H9 (cell line): ENCODE measurements at regions not wholly inside any gene's neighbourhood (a gene's known extent, or its start where the extent isn't known, plus 50 kb on each side); places are given as distances from the start of the nearest gene placed in this dataset.

Experiments used
- DNase-seq: peaks from one replicate; pipeline ENCODE4 v3.0.0-alpha.2; 2017
- H2AFZ ChIP-seq: one replicate; pipeline ENCODE4 v1.6.1; 2013; ENCODE audit warnings: mild to moderate bottlenecking, low read length, control low read depth, moderate library complexity
- H2AK5ac ChIP-seq: 2 replicates; pipeline ENCODE4 v1.6.1; 2013; ENCODE audit warnings: low read length, control low read depth, mixed read lengths; ENCODE audit not compliant: insufficient read length
- H2BK120ac ChIP-seq: one replicate; pipeline ENCODE4 v1.6.1; 2013; ENCODE audit warnings: low read depth, mild to moderate bottlenecking, low read length, control low read depth, inconsistent platforms; ENCODE audit not compliant: poor library complexity, severe bottlenecking
- H2BK12ac ChIP-seq: 2 replicates; pipeline ENCODE4 v1.6.1; 2013; ENCODE audit warnings: low read length, control low read depth, mixed read lengths, low read depth; ENCODE audit not compliant: insufficient read length
- H2BK15ac ChIP-seq: 2 replicates; pipeline ENCODE4 v1.6.1; 2013; ENCODE audit warnings: low read depth, low read length, control low read depth
- H2BK20ac ChIP-seq: one replicate; pipeline ENCODE4 v1.6.1; 2013; ENCODE audit warnings: low read depth, mild to moderate bottlenecking, low read length, control low read depth, inconsistent platforms; ENCODE audit not compliant: poor library complexity, severe bottlenecking
- H2BK5ac ChIP-seq: 2 replicates; pipeline ENCODE4 v1.6.1; 2013; ENCODE audit warnings: low read length, control low read depth, mixed read lengths; ENCODE audit not compliant: insufficient read length
- H3K14ac ChIP-seq: 2 replicates; pipeline ENCODE4 v1.6.1; 2013; ENCODE audit warnings: low read length, control low read depth; ENCODE audit not compliant: insufficient read depth
- H3K18ac ChIP-seq: 2 replicates; pipeline ENCODE4 v1.6.1; 2013; ENCODE audit warnings: low read depth, mild to moderate bottlenecking, mixed read lengths, low read length, control low read depth; ENCODE audit not compliant: insufficient read length
- H3K23ac ChIP-seq: 2 replicates; pipeline ENCODE4 v1.6.1; 2013; ENCODE audit warnings: low read length, control low read depth, mixed read lengths, low read depth; ENCODE audit not compliant: insufficient read length
- H3K23me2 ChIP-seq: 2 replicates; pipeline ENCODE4 v1.6.1; 2013; ENCODE audit warnings: low read depth, mild to moderate bottlenecking, mixed read lengths, low read length, control low read depth; ENCODE audit not compliant: insufficient read length, poor library complexity, severe bottlenecking
- H3K27ac ChIP-seq: 2 replicates; pipeline ENCODE4 v1.5.1; 2013; ENCODE audit warnings: low read length, control low read depth, mixed read lengths, low read depth; ENCODE audit not compliant: insufficient read length
- H3K27me3 ChIP-seq: 2 replicates; pipeline ENCODE4 v1.6.1; 2013; ENCODE audit warnings: low read length, control low read depth, inconsistent platforms; ENCODE audit not compliant: insufficient read depth
- H3K4ac ChIP-seq: 2 replicates; pipeline ENCODE4 v1.6.1; 2013; ENCODE audit warnings: low read depth, mild to moderate bottlenecking, control low read depth, inconsistent platforms, low read length, moderate library complexity
- H3K4me1 ChIP-seq: 2 replicates; pipeline ENCODE4 v1.6.1; 2013; ENCODE audit warnings: low read length, control low read depth, inconsistent platforms; ENCODE audit not compliant: insufficient read depth
- H3K4me2 ChIP-seq: 2 replicates; pipeline ENCODE4 v1.6.1; 2013; ENCODE audit warnings: low read length, control low read depth, mixed read lengths; ENCODE audit not compliant: insufficient read length, insufficient read depth
- H3K56ac ChIP-seq: 2 replicates; pipeline ENCODE4 v1.6.1; 2013; ENCODE audit warnings: low read depth, mild to moderate bottlenecking, mixed read lengths, low read length, control low read depth; ENCODE audit not compliant: insufficient read length
- H3K79me1 ChIP-seq: 2 replicates; pipeline ENCODE4 v1.6.1; 2013; ENCODE audit warnings: low read depth, mild to moderate bottlenecking, moderate library complexity, low read length, control low read depth, inconsistent platforms; ENCODE audit not compliant: insufficient read depth, poor library complexity, severe bottlenecking
- H3K79me2 ChIP-seq: 2 replicates; pipeline ENCODE4 v1.6.1; 2013; ENCODE audit warnings: low read length, control low read depth, inconsistent platforms; ENCODE audit not compliant: insufficient read depth
- H3K9ac ChIP-seq: 2 replicates; pipeline ENCODE4 v1.6.1; 2013; ENCODE audit warnings: low read length, control low read depth, mixed read lengths; ENCODE audit not compliant: insufficient read length; ENCODE audit errors: extremely low read depth
- H3K9me3 ChIP-seq: one replicate; pipeline ENCODE4 v1.6.1; 2013; ENCODE audit warnings: low read depth, low read length, inconsistent platforms; ENCODE audit not compliant: control insufficient read depth
- H3T11ph ChIP-seq: one replicate; pipeline ENCODE4 v1.6.1; 2013; ENCODE audit warnings: mild to moderate bottlenecking, low read length, control low read depth, inconsistent platforms
- H4K20me1 ChIP-seq: one replicate; pipeline ENCODE4 v1.6.1; 2013; ENCODE audit not compliant: control insufficient read depth, insufficient read length, insufficient read depth
- H4K5ac ChIP-seq: 2 replicates; pipeline ENCODE4 v1.6.1; 2013; ENCODE audit warnings: low read depth, mild to moderate bottlenecking, mixed read lengths, low read length, control low read depth; ENCODE audit not compliant: insufficient read length
- H4K8ac ChIP-seq: replicated peaks from 2 replicates; pipeline ENCODE4 v1.6.1; 2013; ENCODE audit warnings: low read length, control low read depth, mixed read lengths, low read depth; ENCODE audit not compliant: insufficient read length
- H4K91ac ChIP-seq: 2 replicates; pipeline ENCODE4 v1.6.1; 2013; ENCODE audit warnings: low read depth, mild to moderate bottlenecking, moderate library complexity, mixed read lengths, low read length, control low read depth; ENCODE audit not compliant: insufficient read length
- H3K27ac Mint-ChIP-seq, 3 experiments: 2 replicates in 2 of 3; 3 replicates in 1 of 3; pipeline ENCODE4 v1.8.0; 2020 to 2021; ENCODE audit warnings: mixed read lengths in 3 of 3, mild to moderate bottlenecking in 1 of 3, moderate library complexity in 1 of 3
- H3K27me3 Mint-ChIP-seq: 2 replicates; pipeline ENCODE4 v1.8.0; 2021; ENCODE audit warnings: low read depth, mild to moderate bottlenecking, moderate library complexity, mixed read lengths
- H3K36me3 Mint-ChIP-seq, 3 experiments: 2 replicates in 2 of 3; 3 replicates in 1 of 3; pipeline ENCODE4 v1.8.0; 2020 to 2021; ENCODE audit warnings: low read depth in 3 of 3, mixed read lengths in 3 of 3; ENCODE audit not compliant: insufficient read depth in 1 of 3
- H3K4me1 Mint-ChIP-seq, 2 experiments: 2 replicates each; pipeline ENCODE4 v1.8.0; 2020; ENCODE audit warnings: mixed read lengths in 2 of 2
- H3K4me3 Mint-ChIP-seq, 2 experiments: 2 replicates in 1 of 2; 3 replicates in 1 of 2; pipeline ENCODE4 v1.8.0; 2020 to 2021; ENCODE audit warnings: mild to moderate bottlenecking in 2 of 2, mixed read lengths in 2 of 2, moderate library complexity in 1 of 2
- H3K9me3 Mint-ChIP-seq, 2 experiments: 2 replicates in 1 of 2; 3 replicates in 1 of 2; pipeline ENCODE4 v1.8.0; 2020; ENCODE audit warnings: mild to moderate bottlenecking in 2 of 2, mixed read lengths in 2 of 2, moderate library complexity in 1 of 2
- WGBS: extraction: QIAGEN DNeasy Blood & Tissue Kit; methylation state at CpG from one replicate; pipeline ENCODE4 v1.1.7; 2013; ENCODE audit warnings: missing lambda C conversion rate, low lambda C conversion rate, mixed read lengths; ENCODE audit not compliant: insufficient read length; ENCODE audit errors: extremely low coverage; 5-methylcytosine and 5-hydroxymethylcytosine counted together
- TF ChIP-seq, protein P1 (sequence below): fragments of 200-600 bp; sonication (generic); conservative IDR thresholded peaks from 3 replicates; pipeline ENCODE4 v1.8.0; 2021; ENCODE audit warnings: antibody characterized with exemption, mild to moderate bottlenecking

DNA sequence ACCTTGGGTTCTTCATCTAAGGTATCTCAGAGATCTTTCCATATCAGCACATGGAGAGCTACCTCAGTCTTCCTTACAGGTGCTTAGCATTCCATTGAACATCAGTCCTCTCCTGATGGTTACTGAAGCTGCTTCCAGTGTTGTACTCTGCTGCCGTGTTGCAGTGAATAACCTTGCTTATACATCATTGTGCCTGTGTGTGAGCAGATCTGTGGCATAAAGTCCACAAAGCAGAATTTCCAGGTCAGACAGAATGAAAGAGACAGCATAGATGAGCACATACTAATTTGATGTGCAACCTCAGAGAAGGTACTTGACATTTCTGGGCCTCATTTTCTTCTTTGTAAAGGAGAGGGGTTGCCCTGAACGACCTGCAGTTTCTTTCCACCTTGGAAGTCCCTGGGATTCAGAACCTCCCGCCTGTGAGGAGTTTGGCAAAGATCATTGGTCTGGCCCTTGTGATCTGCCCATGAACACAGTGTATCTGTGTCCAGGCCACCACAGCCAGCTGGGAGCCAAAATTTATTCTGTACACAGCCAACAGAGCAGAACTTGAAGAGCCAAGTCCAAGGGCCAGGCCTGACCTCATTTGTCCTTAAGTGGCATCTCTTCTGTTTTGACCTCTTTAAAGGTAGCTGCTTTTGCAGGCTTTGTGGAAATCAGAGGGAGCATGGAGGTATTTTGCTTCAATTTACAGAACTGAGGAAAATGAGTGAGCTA lies 57.2 kb upstream of the SLC7A14 start:
- Histone ChIP-seq H3K79me2 (no peaks in the 10 kb centered on the region), H2AK5ac (no peak overlapping the region), H3K27me3 (no peaks in the 10 kb centered on the region), H3K79me1 (no peaks in the 10 kb centered on the region), H3K9ac (no peak overlapping the region), H2AFZ (no peak overlapping the region), H4K20me1 (no peaks in the 10 kb centered on the region), H3K18ac (no peak overlapping the region), H2BK20ac (no peak overlapping the region), H3T11ph (no peak overlapping the region), H3K4me1 (no peaks in the 10 kb centered on the region), H2BK15ac (no peak overlapping the region), H2BK120ac (no peak overlapping the region), H3K23me2 (no peaks in the 10 kb centered on the region), H2BK12ac (no peak overlapping the region), H3K4ac (no peak overlapping the region), H4K5ac (no peak overlapping the region), H4K91ac (no peak overlapping the region), H4K8ac (no peak overlapping the region), H3K4me2 (no peak overlapping the region), H3K14ac (no peak overlapping the region), H3K56ac (no peak overlapping the region), H2BK5ac (no peak overlapping the region), H3K9me3 (no peaks in the 10 kb centered on the region), H3K23ac (no peak overlapping the region), H3K27ac (no peak overlapping the region)
- DNase-seq = no peak
- H3K27me3 Mint-ChIP-seq = no peaks in the 10 kb centered on the region; the same call in none of the 2 replicates
- H3K27ac Mint-ChIP-seq = no peak overlapping the region
- H3K36me3 Mint-ChIP-seq = no peaks in the 10 kb centered on the region; a peak in 2 of 7 replicates
- H3K4me3 Mint-ChIP-seq = no peak overlapping the region
- no peaks in the 10 kb centered on the region for H3K4me1 Mint-ChIP-seq
- peaks cover 0 to 3% of the 10 kb centered on the region in 2 experiments; a peak in 4 of 5 replicates for H3K9me3 Mint-ChIP-seq
- TF ChIP-seq, protein P1, sequence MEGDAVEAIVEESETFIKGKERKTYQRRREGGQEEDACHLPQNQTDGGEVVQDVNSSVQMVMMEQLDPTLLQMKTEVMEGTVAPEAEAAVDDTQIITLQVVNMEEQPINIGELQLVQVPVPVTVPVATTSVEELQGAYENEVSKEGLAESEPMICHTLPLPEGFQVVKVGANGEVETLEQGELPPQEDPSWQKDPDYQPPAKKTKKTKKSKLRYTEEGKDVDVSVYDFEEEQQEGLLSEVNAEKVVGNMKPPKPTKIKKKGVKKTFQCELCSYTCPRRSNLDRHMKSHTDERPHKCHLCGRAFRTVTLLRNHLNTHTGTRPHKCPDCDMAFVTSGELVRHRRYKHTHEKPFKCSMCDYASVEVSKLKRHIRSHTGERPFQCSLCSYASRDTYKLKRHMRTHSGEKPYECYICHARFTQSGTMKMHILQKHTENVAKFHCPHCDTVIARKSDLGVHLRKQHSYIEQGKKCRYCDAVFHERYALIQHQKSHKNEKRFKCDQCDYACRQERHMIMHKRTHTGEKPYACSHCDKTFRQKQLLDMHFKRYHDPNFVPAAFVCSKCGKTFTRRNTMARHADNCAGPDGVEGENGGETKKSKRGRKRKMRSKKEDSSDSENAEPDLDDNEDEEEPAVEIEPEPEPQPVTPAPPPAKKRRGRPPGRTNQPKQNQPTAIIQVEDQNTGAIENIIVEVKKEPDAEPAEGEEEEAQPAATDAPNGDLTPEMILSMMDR = no peak
- no CpG with 5 or more reads among the region's 3 CpGs for WGBS
